Neural cell (in vitro differentiated cells): ENCODE measurements at regions not wholly inside any gene's neighbourhood (a gene's known extent, or its start where the extent isn't known, plus 50 kb on each side); places are given as distances from the start of the nearest gene placed in this dataset.

Experiments
- EP300 ChIP-seq: fragments of 450-650 bp; conservative IDR thresholded peaks from 2 replicates; pipeline ENCODE4 v1.6.1; 2014; ENCODE audit warnings: antibody characterized with exemption, mild to moderate bottlenecking, moderate library complexity; ENCODE audit not compliant: poor library complexity, severe bottlenecking
- EZH2 ChIP-seq: fragments of 200-600, 300-800 bp; shearing (Covaris generic), sonication (generic); IDR thresholded peaks from 2 replicates; pipeline ENCODE4 v1.6.1; 2014; ENCODE audit warnings: antibody characterized with exemption, low read length, borderline replicate concordance, mild to moderate bottlenecking; ENCODE audit not compliant: insufficient read depth, poor library complexity, severe bottlenecking
- POLR2AphosphoS5 ChIP-seq: IDR thresholded peaks from 2 replicates; pipeline ENCODE4 v1.6.1; 2012
- RAD21 ChIP-seq: fragments of 450-650 bp; conservative IDR thresholded peaks from 2 replicates; pipeline ENCODE4 v1.6.1; 2014; ENCODE audit warnings: antibody characterized with exemption, mild to moderate bottlenecking, moderate library complexity
- SMC3 ChIP-seq: fragments of 450-650 bp; conservative IDR thresholded peaks from 2 replicates; pipeline ENCODE4 v1.6.1; 2014; ENCODE audit warnings: antibody characterized with exemption, mild to moderate bottlenecking, moderate library complexity; ENCODE audit not compliant: poor library complexity
- TAF1 ChIP-seq: IDR thresholded peaks from 2 replicates; pipeline ENCODE4 v1.6.1; 2012; ENCODE audit warnings: low read depth
- TF ChIP-seq, protein P1 (sequence below): IDR thresholded peaks from 2 replicates; pipeline ENCODE4 v1.6.1; 2012; ENCODE audit warnings: borderline replicate concordance
- TF ChIP-seq, protein P2 (sequence below): fragments of 450-650 bp; IDR thresholded peaks from 2 replicates; pipeline ENCODE4 v1.5.1; 2014; ENCODE audit warnings: antibody characterized with exemption, mild to moderate bottlenecking, moderate library complexity; ENCODE audit not compliant: poor library complexity, severe bottlenecking

DNA sequence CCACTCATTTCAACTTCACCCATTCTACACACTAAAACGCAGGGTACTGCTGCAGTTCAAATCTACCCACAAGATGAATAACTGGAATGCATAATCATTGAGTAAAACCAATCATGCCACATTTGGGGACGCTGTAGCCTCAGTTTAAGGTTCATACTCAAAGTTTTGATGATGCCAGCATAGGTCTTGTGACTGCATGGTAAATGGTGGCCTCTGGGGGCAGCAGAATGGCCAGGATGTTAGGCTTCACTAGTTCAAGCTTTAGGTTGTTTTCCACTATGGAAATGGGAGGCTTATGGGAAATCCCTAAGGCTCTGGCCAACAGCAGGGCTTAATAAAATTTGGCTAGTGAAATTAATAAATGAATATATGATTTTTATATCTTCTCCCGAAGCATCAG, 104.3 kb upstream of the TSC22D2 start:
- TF ChIP-seq, protein P1, sequence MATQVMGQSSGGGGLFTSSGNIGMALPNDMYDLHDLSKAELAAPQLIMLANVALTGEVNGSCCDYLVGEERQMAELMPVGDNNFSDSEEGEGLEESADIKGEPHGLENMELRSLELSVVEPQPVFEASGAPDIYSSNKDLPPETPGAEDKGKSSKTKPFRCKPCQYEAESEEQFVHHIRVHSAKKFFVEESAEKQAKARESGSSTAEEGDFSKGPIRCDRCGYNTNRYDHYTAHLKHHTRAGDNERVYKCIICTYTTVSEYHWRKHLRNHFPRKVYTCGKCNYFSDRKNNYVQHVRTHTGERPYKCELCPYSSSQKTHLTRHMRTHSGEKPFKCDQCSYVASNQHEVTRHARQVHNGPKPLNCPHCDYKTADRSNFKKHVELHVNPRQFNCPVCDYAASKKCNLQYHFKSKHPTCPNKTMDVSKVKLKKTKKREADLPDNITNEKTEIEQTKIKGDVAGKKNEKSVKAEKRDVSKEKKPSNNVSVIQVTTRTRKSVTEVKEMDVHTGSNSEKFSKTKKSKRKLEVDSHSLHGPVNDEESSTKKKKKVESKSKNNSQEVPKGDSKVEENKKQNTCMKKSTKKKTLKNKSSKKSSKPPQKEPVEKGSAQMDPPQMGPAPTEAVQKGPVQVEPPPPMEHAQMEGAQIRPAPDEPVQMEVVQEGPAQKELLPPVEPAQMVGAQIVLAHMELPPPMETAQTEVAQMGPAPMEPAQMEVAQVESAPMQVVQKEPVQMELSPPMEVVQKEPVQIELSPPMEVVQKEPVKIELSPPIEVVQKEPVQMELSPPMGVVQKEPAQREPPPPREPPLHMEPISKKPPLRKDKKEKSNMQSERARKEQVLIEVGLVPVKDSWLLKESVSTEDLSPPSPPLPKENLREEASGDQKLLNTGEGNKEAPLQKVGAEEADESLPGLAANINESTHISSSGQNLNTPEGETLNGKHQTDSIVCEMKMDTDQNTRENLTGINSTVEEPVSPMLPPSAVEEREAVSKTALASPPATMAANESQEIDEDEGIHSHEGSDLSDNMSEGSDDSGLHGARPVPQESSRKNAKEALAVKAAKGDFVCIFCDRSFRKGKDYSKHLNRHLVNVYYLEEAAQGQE = no peak
- TF ChIP-seq POLR2AphosphoS5 (no peak), EZH2 (no peak), EP300 (no peak), SMC3 (no peak), TAF1 (no peak), RAD21 (no peak)
- TF ChIP-seq, protein P2, sequence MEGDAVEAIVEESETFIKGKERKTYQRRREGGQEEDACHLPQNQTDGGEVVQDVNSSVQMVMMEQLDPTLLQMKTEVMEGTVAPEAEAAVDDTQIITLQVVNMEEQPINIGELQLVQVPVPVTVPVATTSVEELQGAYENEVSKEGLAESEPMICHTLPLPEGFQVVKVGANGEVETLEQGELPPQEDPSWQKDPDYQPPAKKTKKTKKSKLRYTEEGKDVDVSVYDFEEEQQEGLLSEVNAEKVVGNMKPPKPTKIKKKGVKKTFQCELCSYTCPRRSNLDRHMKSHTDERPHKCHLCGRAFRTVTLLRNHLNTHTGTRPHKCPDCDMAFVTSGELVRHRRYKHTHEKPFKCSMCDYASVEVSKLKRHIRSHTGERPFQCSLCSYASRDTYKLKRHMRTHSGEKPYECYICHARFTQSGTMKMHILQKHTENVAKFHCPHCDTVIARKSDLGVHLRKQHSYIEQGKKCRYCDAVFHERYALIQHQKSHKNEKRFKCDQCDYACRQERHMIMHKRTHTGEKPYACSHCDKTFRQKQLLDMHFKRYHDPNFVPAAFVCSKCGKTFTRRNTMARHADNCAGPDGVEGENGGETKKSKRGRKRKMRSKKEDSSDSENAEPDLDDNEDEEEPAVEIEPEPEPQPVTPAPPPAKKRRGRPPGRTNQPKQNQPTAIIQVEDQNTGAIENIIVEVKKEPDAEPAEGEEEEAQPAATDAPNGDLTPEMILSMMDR = no peak
